Subcutaneous abdominal adipose tissue (tissue), 5 donors: ENCODE measurements at regions not wholly inside any gene's neighbourhood (a gene's known extent, or its start where the extent isn't known, plus 50 kb on each side); places are given as distances from the start of the nearest gene placed in this dataset.

Experiments
- H3K27ac ChIP-seq: one replicate; pipeline ENCODE4 v1.7.0; 2013; ENCODE audit warnings: low read depth, mild to moderate bottlenecking, inconsistent platforms, low read length, moderate library complexity
- H3K27me3 ChIP-seq, 5 donors: one replicate each; pipeline ENCODE4 v1.7.0; 2013; ENCODE audit warnings: low read length in 5 of 5, inconsistent platforms in 1 of 5; ENCODE audit not compliant: control insufficient read depth in 5 of 5, insufficient read depth in 4 of 5
- H3K36me3 ChIP-seq, 5 donors: one replicate each; pipeline ENCODE4 v1.7.0; 2013; ENCODE audit warnings: low read length in 5 of 5; ENCODE audit not compliant: control insufficient read depth in 5 of 5, insufficient read depth in 5 of 5
- H3K4me1 ChIP-seq, 5 donors: one replicate each; pipeline ENCODE4 v1.7.0; 2013; ENCODE audit warnings: low read length in 5 of 5, mild to moderate bottlenecking in 3 of 5, moderate library complexity in 1 of 5; ENCODE audit not compliant: control insufficient read depth in 5 of 5, insufficient read depth in 5 of 5
- H3K4me3 ChIP-seq, 5 donors: one replicate each; pipeline ENCODE4 v1.7.0; 2013; ENCODE audit warnings: low read length in 5 of 5, low read depth in 1 of 5
- H3K9ac ChIP-seq, 5 donors: one replicate each; pipeline ENCODE4 v1.7.0; 2013; ENCODE audit warnings: low read length in 5 of 5, mild to moderate bottlenecking in 4 of 5, moderate library complexity in 3 of 5
- H3K9me3 ChIP-seq, 5 donors: one replicate each; pipeline ENCODE4 v1.7.0; 2013; ENCODE audit warnings: low read length in 5 of 5; ENCODE audit not compliant: control insufficient read depth in 5 of 5
- donor health status: healthy.
- donor health status: healthy.
- donor health status: healthy.
- donor health status: healthy.
- donor health status: healthy.

DNA sequence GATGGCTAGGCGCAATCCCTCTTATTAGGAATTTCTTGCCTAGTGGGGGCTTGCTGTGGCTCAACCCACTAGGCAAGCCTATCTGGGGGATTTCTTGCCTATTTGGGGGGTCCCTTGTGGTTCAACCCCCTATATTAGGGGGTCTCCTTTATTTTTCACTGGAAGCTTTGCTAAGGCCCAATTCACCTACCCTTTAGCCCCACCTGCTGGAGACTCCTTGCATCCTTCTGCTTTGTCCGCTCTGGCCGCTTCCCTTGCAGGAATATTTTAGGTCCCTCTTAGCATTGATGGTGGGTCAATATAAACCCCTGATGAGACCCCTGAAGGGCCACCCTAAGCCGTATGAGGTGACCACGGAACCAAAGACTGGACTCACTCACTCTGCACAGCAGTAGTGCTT is 1552.1 kb downstream of the AACS start:
- no peaks in the 10 kb centered on the region for H3K36me3 ChIP-seq

DNA sequence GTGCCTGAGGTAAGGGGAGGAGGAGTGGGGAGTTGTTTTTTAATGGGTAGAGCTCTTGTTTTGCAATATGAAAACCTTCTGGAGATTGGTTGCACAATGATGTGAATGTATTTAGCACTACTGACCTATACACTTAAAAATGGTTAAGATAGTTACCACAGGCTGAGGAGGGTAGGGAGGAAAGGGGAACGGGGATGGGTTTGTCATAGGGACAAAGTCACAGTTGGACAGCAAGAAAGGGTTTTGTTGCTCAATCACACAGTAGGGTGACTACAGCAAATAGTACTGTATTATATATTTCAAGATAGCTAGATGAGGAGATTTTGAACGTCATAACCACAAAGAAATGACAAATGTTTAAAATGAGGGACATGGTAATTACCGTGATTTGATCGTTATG is 1562.4 kb downstream of the AACS start:
- Histone ChIP-seq H3K4me3 (no peak overlapping the region), H3K9me3 (peaks cover 0 to 2% (median 0%) of the 10 kb centered on the region in 5 donors), H3K36me3 (no peaks in the 10 kb centered on the region), H3K9ac (no peak overlapping the region), H3K27ac (no peak overlapping the region), H3K27me3 (no peaks in the 10 kb centered on the region), H3K4me1 (no peaks in the 10 kb centered on the region)

More for the DNA sequence above, 1552.1 kb downstream of the AACS start:
- H3K27me3 ChIP-seq, result no peaks in the 10 kb centered on the region
- no peaks in the 10 kb centered on the region for H3K4me1 ChIP-seq
- no peak overlapping the region for H3K4me3 ChIP-seq
- H3K27ac ChIP-seq, result no peak overlapping the region
- peaks cover 0 to 29% (median 16%) of the 10 kb centered on the region in 5 donors for H3K9me3 ChIP-seq
- H3K9ac ChIP-seq, result no peak overlapping the region

DNA sequence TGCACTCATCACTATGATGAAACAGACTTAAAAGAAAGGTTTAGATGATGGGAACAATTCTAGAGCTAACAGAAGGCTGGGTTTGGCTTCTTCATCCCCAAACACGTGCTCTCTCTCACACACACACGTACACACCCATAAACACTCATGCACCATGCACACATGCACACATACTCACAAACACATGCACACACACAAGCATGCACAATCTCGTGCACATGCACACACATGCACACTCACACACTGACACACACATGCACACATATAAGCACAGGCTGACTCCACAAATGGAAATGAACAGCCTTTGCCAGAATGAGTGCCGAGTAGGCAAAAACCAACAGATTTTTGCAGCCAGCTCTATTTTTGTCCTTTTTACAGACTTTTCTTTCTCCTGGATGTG is 1571.6 kb downstream of the AACS start:
- Histone ChIP-seq H3K9ac (no peak overlapping the region), H3K4me1 (no peaks in the 10 kb centered on the region), H3K9me3 (peaks cover 0 to 5% (median 2%) of the 10 kb centered on the region in 5 donors), H3K27ac (no peak overlapping the region), H3K4me3 (no peak overlapping the region), H3K36me3 (no peaks in the 10 kb centered on the region), H3K27me3 (no peaks in the 10 kb centered on the region)

DNA sequence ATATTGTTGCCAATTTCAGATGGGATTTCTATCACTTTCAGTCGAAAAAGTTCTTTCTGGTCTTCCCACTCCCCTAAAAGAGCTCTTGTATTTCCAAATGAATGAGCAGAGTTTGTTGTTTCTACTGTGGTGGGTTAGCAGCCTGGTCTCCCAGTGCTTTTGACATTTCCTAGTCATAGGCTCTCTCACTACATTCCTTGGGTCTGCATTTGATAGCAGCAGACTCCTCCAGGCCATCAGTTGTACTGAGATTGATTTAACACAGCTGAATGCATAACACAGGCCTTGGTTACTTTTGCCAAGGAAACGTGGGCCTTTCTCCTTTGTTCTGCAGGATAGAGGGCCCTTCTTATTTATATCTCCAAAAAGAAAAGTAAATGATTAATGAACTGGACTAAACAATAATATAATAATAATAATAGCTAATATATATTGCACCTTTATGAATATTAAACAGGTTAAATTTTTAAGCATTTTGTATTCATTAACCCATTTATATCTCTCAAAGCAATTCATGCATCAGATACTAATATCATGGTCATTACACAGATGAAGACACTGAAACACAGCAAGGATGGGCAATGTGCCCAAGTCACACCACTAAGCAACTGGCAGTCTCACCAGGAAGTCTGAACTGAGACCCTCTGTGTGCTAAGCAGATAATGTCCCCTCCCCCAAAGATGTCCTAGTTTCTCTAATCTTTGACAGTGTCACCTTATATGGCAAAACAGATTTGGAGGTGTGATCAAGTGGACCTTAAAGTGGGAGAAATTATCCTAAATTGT is 1579.2 kb downstream of the AACS start:
- Histone ChIP-seq H3K9me3 (no peaks in the 10 kb centered on the region), H3K4me1 (no peaks in the 10 kb centered on the region), H3K27me3 (no peaks in the 10 kb centered on the region), H3K36me3 (no peaks in the 10 kb centered on the region), H3K9ac (no peak overlapping the region), H3K4me3 (no peak overlapping the region), H3K27ac (no peak overlapping the region)

DNA sequence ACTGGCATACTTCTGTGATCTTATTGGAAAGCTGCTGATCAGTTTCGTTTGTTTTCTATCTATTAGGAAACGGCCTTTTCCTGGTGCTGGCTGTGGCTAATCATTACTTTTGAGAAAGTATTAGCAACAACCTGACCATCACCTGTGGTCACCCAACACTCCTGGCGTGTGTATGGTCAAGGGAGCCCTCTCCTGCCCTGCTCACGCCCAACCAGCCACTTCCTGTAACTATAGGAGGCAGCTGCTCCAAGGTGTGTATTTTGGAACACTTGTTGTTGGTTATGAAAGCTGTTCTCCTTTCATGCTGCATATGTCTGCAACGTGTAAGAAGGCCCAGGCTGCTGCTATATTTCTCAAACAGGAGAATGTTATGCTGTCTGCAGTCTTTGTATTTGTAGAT is 1582.8 kb downstream of the AACS start:
- Histone ChIP-seq H3K4me3 (no peak overlapping the region), H3K4me1 (no peaks in the 10 kb centered on the region), H3K27ac (no peak overlapping the region), H3K36me3 (no peaks in the 10 kb centered on the region), H3K9ac (no peak overlapping the region), H3K9me3 (no peaks in the 10 kb centered on the region), H3K27me3 (no peaks in the 10 kb centered on the region)

DNA sequence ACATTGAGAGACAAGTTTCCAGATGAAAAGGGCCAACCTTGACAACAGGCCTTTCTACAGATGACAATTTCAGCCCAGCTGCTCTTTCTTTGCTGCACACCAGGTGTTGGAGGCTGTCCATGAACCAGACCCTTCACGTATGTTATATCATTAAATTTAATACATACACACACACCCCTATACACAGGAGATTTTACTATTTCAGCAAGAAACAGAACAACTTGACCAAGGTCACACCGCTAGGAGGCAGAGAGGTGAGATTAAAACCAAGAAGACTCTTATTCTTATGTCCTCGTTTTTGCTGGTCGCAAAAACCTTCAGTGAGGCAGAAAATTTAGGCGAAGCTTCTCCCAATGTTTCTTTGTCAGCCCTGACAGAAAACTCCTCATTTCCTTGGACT is 1585.9 kb downstream of the AACS start:
- no peaks in the 10 kb centered on the region for H3K27me3 ChIP-seq
- no peaks in the 10 kb centered on the region for H3K4me1 ChIP-seq
- H3K36me3 ChIP-seq, result no peaks in the 10 kb centered on the region
- no peak overlapping the region for H3K4me3 ChIP-seq
- no peaks in the 10 kb centered on the region for H3K9me3 ChIP-seq
- H3K9ac ChIP-seq, result no peak overlapping the region
- no peak overlapping the region for H3K27ac ChIP-seq

DNA sequence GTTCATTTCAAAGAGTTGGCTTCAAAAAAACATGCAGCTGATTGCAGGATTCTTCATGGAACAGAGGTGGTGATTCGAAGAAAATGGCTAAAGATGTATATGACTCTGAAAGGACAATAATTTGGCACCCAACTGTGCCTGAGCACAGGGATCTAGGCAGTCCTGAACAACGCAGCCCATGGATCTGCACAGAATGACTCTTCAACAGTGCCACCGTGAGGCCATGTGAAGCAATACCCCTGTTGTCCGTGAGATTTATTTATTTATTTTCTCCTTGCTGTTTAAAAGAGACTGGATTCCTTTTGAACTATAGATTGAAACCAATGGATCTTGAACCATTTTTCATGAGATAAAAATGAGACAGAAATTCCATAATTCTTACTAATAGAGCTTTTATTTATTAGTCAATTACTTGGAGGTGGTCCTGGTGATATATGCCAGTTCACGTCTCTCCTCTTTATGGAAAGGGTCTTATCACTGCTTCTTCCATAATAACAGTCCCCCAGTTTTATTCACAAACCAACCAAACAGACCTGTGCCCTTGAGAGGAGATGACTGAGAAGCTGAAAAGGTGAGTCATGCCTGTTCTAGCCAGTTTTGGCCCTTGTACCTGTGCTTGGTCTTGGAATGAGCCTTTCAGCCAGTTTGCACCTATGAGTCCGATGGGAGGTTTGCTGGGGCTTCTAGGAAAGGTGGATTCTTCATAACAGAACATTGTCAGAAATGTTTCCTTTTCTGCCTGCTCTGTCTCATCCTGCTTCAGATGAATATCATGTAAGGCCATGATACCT is 1598.3 kb downstream of the AACS start:
- no peak overlapping the region for H3K9ac ChIP-seq
- no peak overlapping the region for H3K27ac ChIP-seq
- peaks cover 0 to 7% (median 1%) of the 10 kb centered on the region in 5 donors for H3K4me1 ChIP-seq
- H3K36me3 ChIP-seq, result no peaks in the 10 kb centered on the region
- no peak overlapping the region for H3K4me3 ChIP-seq
- peaks cover 0 to 10% (median 3%) of the 10 kb centered on the region in 5 donors for H3K9me3 ChIP-seq
- H3K27me3 ChIP-seq, result no peaks in the 10 kb centered on the region

DNA sequence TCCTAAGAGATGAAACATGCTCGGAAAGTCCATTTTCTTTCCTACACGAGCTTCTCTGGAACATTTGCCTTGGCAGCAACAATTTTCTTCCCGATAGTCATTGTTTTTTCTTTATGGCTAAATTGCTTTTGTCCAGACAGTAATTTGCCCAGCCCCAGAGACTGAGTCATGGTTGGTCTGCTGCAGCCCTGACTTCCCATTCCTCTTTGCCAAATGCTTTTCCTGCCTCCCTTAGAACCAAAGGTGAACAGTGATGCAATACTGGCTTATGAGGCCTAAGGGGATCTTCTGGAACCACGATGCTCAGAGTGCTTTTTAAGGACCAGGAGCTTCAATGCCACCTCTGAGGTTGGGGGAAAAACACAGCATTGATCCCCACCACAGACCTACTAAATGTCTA is 1599.6 kb upstream of the TMEM132C start:
- no peak overlapping the region for H3K27ac ChIP-seq
- H3K4me1 ChIP-seq, result peaks cover 0 to 10% (median 4%) of the 10 kb centered on the region in 5 donors
- no peak overlapping the region for H3K4me3 ChIP-seq
- no peaks in the 10 kb centered on the region for H3K27me3 ChIP-seq
- H3K36me3 ChIP-seq, result no peaks in the 10 kb centered on the region
- H3K9me3 ChIP-seq, result peaks cover 0 to 10% (median 3%) of the 10 kb centered on the region in 5 donors
- H3K9ac ChIP-seq, result no peak overlapping the region

DNA sequence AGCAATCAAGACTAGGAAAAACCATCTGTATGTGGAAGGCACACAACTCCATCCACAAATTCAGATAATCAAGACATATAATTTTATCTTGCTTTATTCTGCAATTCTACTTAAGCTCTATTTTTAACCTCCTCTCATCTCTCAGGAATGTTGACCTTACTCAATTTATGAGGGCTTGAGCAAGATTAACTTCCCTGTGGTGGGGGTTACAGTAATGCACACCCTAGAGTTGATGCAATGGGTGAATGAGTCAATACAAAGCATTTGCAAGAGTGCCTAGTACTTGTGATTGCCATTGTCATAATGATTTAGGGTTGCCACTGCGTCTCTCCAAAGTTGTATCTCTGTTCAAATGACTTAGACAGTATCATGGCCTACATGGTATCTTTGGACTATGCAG is 1598.4 kb upstream of the TMEM132C start:
- Histone ChIP-seq H3K4me1 (peaks cover 0 to 10% (median 4%) of the 10 kb centered on the region in 5 donors), H3K36me3 (no peaks in the 10 kb centered on the region), H3K27me3 (no peaks in the 10 kb centered on the region), H3K27ac (no peak overlapping the region), H3K4me3 (no peak overlapping the region), H3K9me3 (no peaks in the 10 kb centered on the region), H3K9ac (no peak overlapping the region)

DNA sequence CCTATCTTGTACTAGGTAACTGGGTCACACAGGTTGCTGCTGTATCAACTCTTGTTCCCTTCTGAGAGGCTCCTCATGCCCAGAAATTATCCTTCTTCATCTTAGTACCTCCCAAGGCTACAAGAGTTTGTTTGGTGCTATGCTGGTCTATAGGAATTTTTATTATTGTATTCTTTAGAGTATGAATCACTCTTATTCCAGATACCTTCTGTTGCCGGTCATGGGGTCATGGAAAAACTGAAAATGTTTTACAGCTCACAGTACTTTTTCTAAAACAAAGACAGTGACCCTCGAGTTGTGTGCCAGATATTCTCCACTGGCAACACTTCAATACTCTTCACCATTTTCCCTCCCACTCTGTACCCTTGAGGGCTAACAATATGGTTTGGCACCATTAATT is 1598.0 kb upstream of the TMEM132C start:
- Histone ChIP-seq H3K9ac (no peak overlapping the region), H3K27me3 (no peaks in the 10 kb centered on the region), H3K36me3 (no peaks in the 10 kb centered on the region), H3K27ac (no peak overlapping the region), H3K4me1 (peaks cover 0 to 10% (median 4%) of the 10 kb centered on the region in 5 donors), H3K4me3 (no peak overlapping the region), H3K9me3 (no peaks in the 10 kb centered on the region)
